GM13977 (cell line): ENCODE measurements at regions not wholly inside any gene's neighbourhood (a gene's known extent, or its start where the extent isn't known, plus 50 kb on each side); places are given as distances from the start of the nearest gene placed in this dataset.

Experiments used
- DNase-seq: peaks from one replicate; pipeline ENCODE4 v3.0.0; 2012; ENCODE audit warnings: low spot score
- CTCF ChIP-seq: IDR thresholded peaks from 2 replicates; pipeline ENCODE4 v1.5.1; 2012; ENCODE audit warnings: mild to moderate bottlenecking, control low read depth; ENCODE audit not compliant: insufficient read depth; ENCODE audit errors: extremely low read depth, missing control alignments
- in situ Hi-C: fragments of 300-500 bp; cut with MboI; formaldehyde crosslinking; loops from one replicate; pipeline ENCODE4 v1.12.0; 2022; ENCODE audit warnings: low sequenced_read_pairs, low pct_unique_long_range_greater_than_20kb, mixed read lengths, inconsistent platforms; ENCODE audit not compliant: unreplicated experiment

- in situ Hi-C loops = no loop called here
- TF ChIP-seq CTCF = no peak
- no peak for DNase-seq
Measured at GRCh38 chr5:39896104-39896503, 471.3 kb upstream of the DAB2 start.

GRCh38 chr5:39892708-39893107, 467.9 kb upstream of the DAB2 start:
- no peak for DNase-seq
- in situ Hi-C loops = no loop called here
- TF ChIP-seq CTCF = no peak

GRCh38 chr5:39891376-39891775, 466.6 kb upstream of the DAB2 start:
- DNase-seq = no peak
- TF ChIP-seq CTCF = no peak
- in situ Hi-C loops = no loop called here

GRCh38 chr5:39880985-39881384, 456.2 kb upstream of the DAB2 start:
- DNase-seq = no peak
- TF ChIP-seq CTCF = no peak
- in situ Hi-C loops = no loop called here

- in situ Hi-C loops = no loop called here
- no peak for DNase-seq
- TF ChIP-seq CTCF = no peak
Measured at GRCh38 chr5:39877479-39877878, 452.7 kb upstream of the DAB2 start.

- in situ Hi-C loops = no loop called here
- no peak for TF ChIP-seq CTCF
- no peak for DNase-seq
Measured at GRCh38 chr5:39876146-39876545, 451.4 kb upstream of the DAB2 start.

GRCh38 chr5:39870137-39870536, 445.4 kb upstream of the DAB2 start:
- in situ Hi-C loops = no loop called here
- TF ChIP-seq CTCF = no peak
- no peak for DNase-seq
